ENCODE measurements at regions not wholly inside any gene's neighbourhood (a gene's known extent, or its start where the extent isn't known, plus 50 kb on each side); places are given as distances from the start of the nearest gene placed in this dataset.
A peak's percentile ranks its signal among the peaks of the same experiment; 100 is the strongest.

- TF ChIP-seq CTCF (conservative IDR thresholded peaks at IDR 0.05; ENCODE audit: low read depth, low read length): no peak
- no peak overlapping the region for H3K27ac ChIP-seq
- H3K9ac ChIP-seq: no peak overlapping the region
- no peaks in the 10 kb centered on the region for H3K36me3 ChIP-seq (ENCODE audit: insufficient read depth)
- no peak overlapping the region for H3K4me3 ChIP-seq (IDR thresholded peaks at IDR 0.05; ENCODE audit: insufficient read depth, low read depth, low read length)
- no peaks in the 10 kb centered on the region for H3K79me2 ChIP-seq (ENCODE audit: insufficient read depth, low read depth)
- no peaks in the 10 kb centered on the region for H3K27me3 ChIP-seq (ENCODE audit: insufficient read depth, low read depth)
- H3K4me2 ChIP-seq: no peak overlapping the region
- no peaks in the 10 kb centered on the region for H4K20me1 ChIP-seq (ENCODE audit: insufficient read depth)
- H3K4me1 ChIP-seq (ENCODE audit: low read depth, poor library complexity, severe bottlenecking): no peaks in the 10 kb centered on the region
- no peak overlapping the region for H2AFZ ChIP-seq (ENCODE audit: low read depth)
Observed at GRCh38 chr7:106464651-106465050, 179.9 kb upstream of the NAMPT start.

GRCh38 chr7:106463851-106464611 is 179.2 kb upstream of the NAMPT start:
- no peak overlapping the region for H3K27ac ChIP-seq
- TF ChIP-seq CTCF (conservative IDR thresholded peaks at IDR 0.05; ENCODE audit: low read depth, low read length): no peak
- no peaks in the 10 kb centered on the region for H4K20me1 ChIP-seq (ENCODE audit: insufficient read depth)
- no peak overlapping the region for H3K4me3 ChIP-seq (IDR thresholded peaks at IDR 0.05; ENCODE audit: insufficient read depth, low read depth, low read length)
- no peak overlapping the region for H3K9ac ChIP-seq
- no peak overlapping the region for H2AFZ ChIP-seq (ENCODE audit: low read depth)
- no peak overlapping the region for H3K4me2 ChIP-seq
- H3K79me2 ChIP-seq (ENCODE audit: insufficient read depth, low read depth): no peaks in the 10 kb centered on the region
- no peaks in the 10 kb centered on the region for H3K27me3 ChIP-seq (ENCODE audit: insufficient read depth, low read depth)
- no peaks in the 10 kb centered on the region for H3K4me1 ChIP-seq (ENCODE audit: low read depth, poor library complexity, severe bottlenecking)
- H3K36me3 ChIP-seq (ENCODE audit: insufficient read depth): no peaks in the 10 kb centered on the region

- no peak for TF ChIP-seq CTCF (conservative IDR thresholded peaks at IDR 0.05; ENCODE audit: low read depth, low read length)
- H3K36me3 ChIP-seq (ENCODE audit: insufficient read depth): no peaks in the 10 kb centered on the region
- H3K4me3 ChIP-seq (IDR thresholded peaks at IDR 0.05; ENCODE audit: insufficient read depth, low read depth, low read length): no peak overlapping the region
- no peak overlapping the region for H2AFZ ChIP-seq (ENCODE audit: low read depth)
- no peaks in the 10 kb centered on the region for H3K4me1 ChIP-seq (ENCODE audit: low read depth, poor library complexity, severe bottlenecking)
- no peaks in the 10 kb centered on the region for H4K20me1 ChIP-seq (ENCODE audit: insufficient read depth)
- no peak overlapping the region for H3K9ac ChIP-seq
- H3K4me2 ChIP-seq: no peak overlapping the region
- no peak overlapping the region for H3K27ac ChIP-seq
- no peaks in the 10 kb centered on the region for H3K27me3 ChIP-seq (ENCODE audit: insufficient read depth, low read depth)
- no peaks in the 10 kb centered on the region for H3K79me2 ChIP-seq (ENCODE audit: insufficient read depth, low read depth)
Observed at GRCh38 chr7:106462914-106463482, 178.2 kb upstream of the NAMPT start.

- no peak overlapping the region for H3K27ac ChIP-seq
- H4K20me1 ChIP-seq (ENCODE audit: insufficient read depth): no peaks in the 10 kb centered on the region
- no peaks in the 10 kb centered on the region for H3K4me1 ChIP-seq (ENCODE audit: low read depth, poor library complexity, severe bottlenecking)
- no peak overlapping the region for H2AFZ ChIP-seq (ENCODE audit: low read depth)
- no peak overlapping the region for H3K4me2 ChIP-seq
- peak; percentile 77 for TF ChIP-seq CTCF (conservative IDR thresholded peaks at IDR 0.05; ENCODE audit: low read depth, low read length)
- H3K9ac ChIP-seq: no peak overlapping the region
- H3K36me3 ChIP-seq (ENCODE audit: insufficient read depth): no peaks in the 10 kb centered on the region
- no peaks in the 10 kb centered on the region for H3K27me3 ChIP-seq (ENCODE audit: insufficient read depth, low read depth)
- H3K4me3 ChIP-seq (IDR thresholded peaks at IDR 0.05; ENCODE audit: insufficient read depth, low read depth, low read length): no peak overlapping the region
- H3K79me2 ChIP-seq (ENCODE audit: insufficient read depth, low read depth): no peaks in the 10 kb centered on the region
Observed at GRCh38 chr7:106462365-106462859, 177.6 kb upstream of the NAMPT start.
